Naive thymus-derived CD8-positive, alpha-beta T cell (primary cell): ENCODE measurements at regions not wholly inside any gene's neighbourhood (a gene's known extent, or its start where the extent isn't known, plus 50 kb on each side); places are given as distances from the start of the nearest gene placed in this dataset.

ENCODE experiments used
- ATAC-seq, 2 donors: fragments of 150-1000 bp; cut with Tn5 transposase in 1 of 2; sonication (Bioruptor Pico), chemical (Tn5 transposase) in 1 of 2; 1 replicate in 1 of 2; 2 replicates in 1 of 2; pipeline ENCODE4 v1.10.0; 2021; ENCODE audit warnings: mild to moderate bottlenecking in 2 of 2, moderate library complexity in 2 of 2
- POLR2A ChIA-PET: fragments of 350-600 bp; sonication (Branson Sonifier 250); formaldehyde crosslinking; loops from one replicate; lab custom pipeline; 2021; ENCODE audit warnings: antibody characterized with exemption; lab: Charles Lee
- DNase-seq, 10 donors: peaks; one replicate each; pipeline versions ENCODE4 v3.0.0 to v3.0.0-alpha.2; 2020 to 2022
- H3K27ac Mint-ChIP-seq, 10 donors: one replicate each; pipeline ENCODE4 v1.8.0; 2020 to 2022; ENCODE audit warnings: mild to moderate bottlenecking in 10 of 10, mixed read lengths in 10 of 10, moderate library complexity in 4 of 10, inconsistent platforms in 1 of 10
- H3K27me3 Mint-ChIP-seq, 5 donors: one replicate each; pipeline ENCODE4 v1.8.0; 2021 to 2022; ENCODE audit warnings: mixed read lengths in 5 of 5
- H3K36me3 Mint-ChIP-seq, 3 donors: one replicate each; pipeline ENCODE4 v1.8.0; 2020 to 2022; ENCODE audit warnings: mixed read lengths in 3 of 3, mild to moderate bottlenecking in 2 of 3, inconsistent platforms in 1 of 3
- H3K4me1 Mint-ChIP-seq, 4 donors: one replicate each; pipeline ENCODE4 v1.8.0; 2021 to 2022; ENCODE audit warnings: mixed read lengths in 4 of 4
- H3K4me3 Mint-ChIP-seq, 10 donors: one replicate each; pipeline ENCODE4 v1.8.0; 2020 to 2022; ENCODE audit warnings: mild to moderate bottlenecking in 10 of 10, mixed read lengths in 10 of 10, moderate library complexity in 6 of 10, inconsistent platforms in 1 of 10
- H3K9me3 Mint-ChIP-seq, 9 donors: one replicate each; pipeline ENCODE4 v1.8.0; 2020 to 2022; ENCODE audit warnings: mixed read lengths in 9 of 9, mild to moderate bottlenecking in 3 of 9, inconsistent platforms in 1 of 9, moderate library complexity in 1 of 9

DNA sequence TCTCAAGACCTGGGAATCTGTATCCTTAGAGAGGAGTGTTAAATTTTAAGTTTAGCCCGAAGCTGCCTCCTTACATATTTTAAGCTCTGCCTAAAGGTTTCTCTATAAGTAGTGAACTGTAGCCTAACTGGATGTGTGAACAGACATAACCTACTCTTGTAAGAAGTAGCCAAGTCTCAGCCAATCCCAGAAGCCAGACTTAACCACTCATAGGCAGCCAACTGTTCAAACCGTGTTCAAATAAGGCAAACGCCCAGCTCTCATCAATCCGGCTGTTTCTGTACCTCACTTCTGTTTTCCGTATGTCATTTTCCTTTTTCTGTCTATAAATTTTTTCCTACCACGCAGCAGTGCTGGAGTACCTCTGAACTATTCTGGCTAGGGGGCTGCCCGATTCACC is 58.7 kb upstream of the HRH2 start:
- ATAC-seq: no peak
- Mint-ChIP-seq H3K4me1 (peaks cover 0 to 8% (median 0%) of the 10 kb centered on the region in 4 donors), H3K9me3 (peaks cover 0 to 7% (median under 1%) of the 10 kb centered on the region in 9 donors), H3K4me3 (no peak overlapping the region), H3K36me3 (no peaks in the 10 kb centered on the region), H3K27ac (no peak overlapping the region), H3K27me3 (peaks cover 0 to 8% (median 1%) of the 10 kb centered on the region in 5 donors)
- POLR2A ChIA-PET: no interaction called here
- DNase-seq: no peak

DNA sequence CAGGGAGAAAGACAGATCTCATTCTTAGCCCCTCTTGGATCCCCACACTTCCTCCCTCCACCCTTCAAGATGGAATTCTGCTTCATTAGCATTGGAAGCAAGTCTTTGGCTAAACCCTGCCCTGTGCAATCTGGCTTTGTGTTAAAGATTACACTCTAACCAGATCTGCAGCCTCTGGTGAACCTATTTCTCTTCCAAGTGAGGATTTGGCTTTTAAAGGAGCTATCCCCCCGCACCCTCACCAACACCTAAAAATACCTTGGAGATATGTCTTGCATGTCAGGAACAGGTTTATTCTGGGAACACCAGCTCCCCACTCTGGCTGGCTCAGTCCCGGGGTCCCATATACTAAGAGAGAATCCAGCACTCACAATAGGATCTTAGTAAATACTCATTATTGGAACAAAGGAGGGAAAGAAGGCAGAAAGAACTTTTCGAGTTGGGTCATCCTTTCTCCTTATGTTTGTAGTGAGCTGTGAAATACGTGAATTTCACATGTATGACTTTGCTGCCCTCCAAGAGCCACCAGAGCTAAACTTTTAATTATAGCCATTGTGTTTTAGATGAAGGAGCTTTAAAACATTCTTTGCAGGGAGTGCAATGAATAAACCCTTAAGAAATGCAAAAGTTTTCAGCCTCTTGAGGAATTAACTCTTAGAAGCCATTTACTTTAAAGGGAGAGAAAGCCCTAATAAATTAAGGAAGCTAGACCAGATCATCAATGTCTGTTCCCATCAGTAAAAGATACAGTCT is 53.7 kb upstream of the HRH2 start:
- Mint-ChIP-seq H3K4me3 (no peak overlapping the region), H3K9me3 (no peaks in the 10 kb centered on the region), H3K36me3 (no peaks in the 10 kb centered on the region), H3K4me1 (peaks cover 2 to 16% (median 8%) of the 10 kb centered on the region in 4 donors), H3K27me3 (peaks cover 0 to 2% (median 0%) of the 10 kb centered on the region in 5 donors), H3K27ac (no peak overlapping the region)
- DNase-seq: no peak
- ATAC-seq: no peak
- POLR2A ChIA-PET: no interaction called here

DNA sequence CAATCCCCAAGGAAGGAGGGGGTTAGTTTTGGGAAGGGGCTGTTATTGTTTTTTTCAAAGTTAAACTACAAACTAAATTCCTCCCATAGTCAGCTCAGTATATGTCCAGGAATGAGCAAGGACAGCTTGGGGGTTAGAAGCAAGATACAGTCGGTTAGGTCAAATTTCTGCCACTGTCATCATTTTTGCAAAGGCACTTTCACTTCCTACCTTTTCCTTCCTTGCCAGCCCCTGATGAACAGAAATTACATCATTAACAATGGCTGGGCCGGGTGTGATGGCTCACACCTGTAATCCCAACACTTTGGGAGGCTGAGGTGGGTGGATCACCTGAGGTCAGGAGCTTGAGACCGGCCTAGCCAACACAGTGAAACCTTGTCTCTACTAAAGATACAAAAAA is 51.5 kb upstream of the HRH2 start:
- POLR2A ChIA-PET: no interaction called here
- H3K27me3 Mint-ChIP-seq: peaks cover 0 to 6% (median 0%) of the 10 kb centered on the region in 5 donors
- ATAC-seq: no peak
- peaks cover 6 to 21% (median 14%) of the 10 kb centered on the region in 4 donors for H3K4me1 Mint-ChIP-seq
- no peaks in the 10 kb centered on the region for H3K9me3 Mint-ChIP-seq
- H3K4me3 Mint-ChIP-seq: no peak overlapping the region
- H3K36me3 Mint-ChIP-seq: no peaks in the 10 kb centered on the region
- no peak overlapping the region for H3K27ac Mint-ChIP-seq
- no peak for DNase-seq
